Ecto neural progenitor cell (in vitro differentiated cells): ENCODE measurements at regions not wholly inside any gene's neighbourhood (a gene's known extent, or its start where the extent isn't known, plus 50 kb on each side); places are given as distances from the start of the nearest gene placed in this dataset.

Experiments used
- DNase-seq: peaks from one replicate; pipeline ENCODE4 v3.0.0-alpha.2; 2018; ENCODE audit warnings: low spot score

DNA sequence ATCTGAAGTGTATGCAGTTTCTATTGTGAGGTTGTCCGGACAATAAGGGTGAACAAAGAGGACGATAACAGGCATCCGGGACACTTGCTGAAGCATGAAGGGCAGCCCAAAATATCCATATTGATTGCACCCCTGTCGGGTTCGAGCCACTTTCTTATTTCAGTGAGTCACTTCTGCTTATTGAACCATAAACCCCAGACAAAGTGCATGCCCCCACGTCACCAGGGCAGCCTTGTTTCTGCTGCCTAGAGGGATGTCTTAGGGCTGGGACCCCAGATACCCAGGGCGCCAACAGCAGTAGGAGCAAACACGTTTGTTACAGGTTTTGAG lies 175.3 kb upstream of the LYZL1 start:
- DNase-seq: no peak

DNA sequence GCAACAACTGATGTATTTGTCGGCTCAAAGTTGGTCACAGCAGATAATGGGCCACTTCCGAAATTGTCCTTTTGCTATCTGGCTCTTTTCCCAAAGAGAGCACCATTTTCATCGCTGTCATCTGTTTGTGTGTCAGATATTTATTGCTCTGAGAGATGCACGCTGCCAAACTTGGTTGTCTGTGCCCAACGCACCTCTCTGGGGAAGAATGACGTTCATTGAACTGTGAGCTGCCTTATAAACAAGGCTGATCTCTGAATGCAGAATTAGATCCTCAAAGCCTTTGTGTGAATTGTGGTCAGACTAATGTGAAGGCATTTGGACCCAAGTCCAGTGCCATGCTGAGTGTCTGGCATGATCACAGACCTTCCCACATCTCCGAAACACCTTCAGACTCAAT lies 174.7 kb upstream of the LYZL1 start:
- DNase-seq: no peak

- no peak for DNase-seq
Observed at GRCh38 chr10:29117781-29118180, 171.1 kb upstream of the LYZL1 start.

- peak; percentile 65 for DNase-seq
Observed at GRCh38 chr10:29119374-29119773, 169.5 kb upstream of the LYZL1 start.

DNA sequence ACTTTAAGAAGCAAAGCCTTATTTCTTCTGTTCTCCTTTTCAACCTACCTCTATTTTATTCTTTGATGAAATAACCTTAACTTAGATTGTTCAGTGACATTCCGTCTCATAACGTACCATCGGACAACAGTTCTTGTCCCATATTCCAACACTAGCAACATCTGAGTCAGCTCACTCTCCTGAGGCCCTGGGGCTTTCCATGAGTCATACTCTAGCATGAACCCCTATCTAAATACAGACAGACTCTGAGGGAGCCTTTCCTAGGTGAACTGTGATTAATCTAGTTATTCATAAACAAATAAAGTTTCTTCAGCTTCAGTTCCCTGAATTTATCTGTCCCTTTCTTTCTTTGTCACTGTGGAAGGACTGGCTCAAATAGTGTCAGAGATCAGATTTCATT lies 168.7 kb upstream of the LYZL1 start:
- no peak for DNase-seq

- DNase-seq: no peak
Observed at GRCh38 chr10:29124864-29125263, 164.0 kb upstream of the LYZL1 start.

DNA sequence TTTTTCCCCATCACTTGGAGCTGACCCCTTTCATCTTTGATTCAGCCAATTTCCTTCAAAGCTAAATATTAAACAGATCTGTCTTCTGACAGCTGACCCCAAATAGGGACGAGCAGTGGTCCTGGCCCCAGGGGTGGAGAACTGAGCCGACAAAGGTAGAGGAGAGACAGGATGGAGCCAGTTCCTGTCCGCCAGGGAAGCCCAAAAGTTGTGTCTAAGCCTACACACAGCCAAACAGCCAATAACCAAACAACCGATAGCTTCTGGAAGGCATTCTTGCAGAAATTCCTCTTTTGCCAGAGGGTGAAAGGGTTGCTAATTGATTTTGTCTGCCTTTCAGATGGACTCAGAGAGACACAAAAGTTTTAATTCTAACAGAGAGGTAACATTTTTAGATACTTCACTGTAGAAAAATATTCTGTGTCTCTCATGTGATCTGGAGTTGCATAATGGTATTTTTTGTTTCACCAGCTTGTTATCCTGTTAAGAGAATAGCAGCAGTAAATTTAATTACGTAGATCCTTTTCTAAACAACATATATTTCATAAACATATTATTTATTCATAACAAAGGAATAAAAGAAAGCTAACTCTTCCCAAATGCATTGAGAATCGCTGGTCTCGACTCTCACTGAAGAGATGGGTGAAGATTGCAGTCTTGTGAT lies 161.7 kb upstream of the LYZL1 start:
- DNase-seq: no peak

DNA sequence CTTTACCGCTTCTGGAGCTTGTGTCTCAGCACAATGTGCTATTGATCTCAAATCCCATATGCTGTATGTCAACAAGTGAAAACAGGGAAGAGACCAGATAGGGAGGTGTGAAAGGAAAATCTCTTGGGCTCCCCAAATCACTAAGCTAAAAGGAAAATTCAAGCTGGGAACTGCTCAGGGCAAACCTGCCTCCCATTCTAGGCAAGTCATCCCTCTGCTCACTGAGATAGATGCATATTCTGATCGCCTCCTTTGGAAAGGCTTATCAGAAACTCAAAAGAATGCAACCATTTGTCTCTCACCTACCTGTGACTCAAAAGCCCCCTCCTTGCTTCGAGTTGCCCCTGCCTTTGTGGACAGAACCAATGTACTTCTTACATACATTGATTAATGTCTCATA lies 161.1 kb upstream of the LYZL1 start:
- no peak for DNase-seq

DNA sequence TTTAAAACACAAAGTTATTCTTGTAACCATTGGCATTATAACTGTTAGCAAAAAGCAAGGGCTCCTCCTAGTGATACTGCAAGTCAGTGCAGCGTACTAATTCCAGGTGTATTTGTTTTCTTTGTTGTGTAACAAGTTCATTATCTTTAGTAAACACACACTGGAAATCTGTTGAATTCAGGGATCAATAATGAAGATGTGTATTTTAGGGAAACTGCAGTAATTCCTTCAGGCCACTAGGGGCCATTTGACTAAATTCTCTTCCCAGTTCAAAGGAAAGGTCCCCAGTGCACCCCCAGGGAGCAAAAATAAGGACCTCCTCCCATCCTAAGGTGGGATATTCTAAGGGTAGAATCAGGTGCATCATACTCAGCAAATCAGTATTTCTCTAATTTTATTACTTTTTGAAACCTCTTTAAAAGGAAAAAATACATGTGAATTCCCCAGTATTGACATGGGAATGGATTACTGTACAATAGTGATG lies 158.6 kb upstream of the LYZL1 start:
- no peak for DNase-seq

GRCh38 chr10:29131952-29132547 lies 156.8 kb upstream of the LYZL1 start:
- DNase-seq: no peak

- DNase-seq: no peak
Observed at GRCh38 chr10:29132551-29133111, 156.2 kb upstream of the LYZL1 start.

GRCh38 chr10:29135337-29135736 lies 153.5 kb upstream of the LYZL1 start:
- no peak for DNase-seq

- DNase-seq: no peak
Observed at GRCh38 chr10:29136411-29136810, 152.5 kb upstream of the LYZL1 start.

GRCh38 chr10:29140151-29140550 lies 148.7 kb upstream of the LYZL1 start:
- DNase-seq: no peak

- no peak for DNase-seq
Observed at GRCh38 chr10:29140991-29141390, 147.9 kb upstream of the LYZL1 start.

DNA sequence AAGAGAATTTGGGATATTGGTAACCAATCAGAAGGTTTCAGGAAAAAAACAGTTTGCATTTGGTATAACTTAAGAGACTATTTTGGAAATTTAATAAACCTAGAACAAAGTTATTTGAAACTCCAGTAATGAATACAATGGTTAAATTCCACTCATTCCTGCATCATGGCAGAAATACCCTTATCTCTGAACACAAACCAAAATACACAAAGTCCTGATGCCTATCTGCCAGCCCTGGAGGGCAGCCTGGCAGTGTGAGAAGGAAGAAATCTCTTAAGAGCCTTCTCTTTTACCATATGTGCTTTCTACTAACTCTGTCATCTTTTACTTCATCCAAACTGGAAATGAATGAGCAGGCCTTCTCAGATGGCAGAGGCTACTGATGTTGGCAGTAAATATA lies 147.1 kb upstream of the LYZL1 start:
- DNase-seq: no peak

DNA sequence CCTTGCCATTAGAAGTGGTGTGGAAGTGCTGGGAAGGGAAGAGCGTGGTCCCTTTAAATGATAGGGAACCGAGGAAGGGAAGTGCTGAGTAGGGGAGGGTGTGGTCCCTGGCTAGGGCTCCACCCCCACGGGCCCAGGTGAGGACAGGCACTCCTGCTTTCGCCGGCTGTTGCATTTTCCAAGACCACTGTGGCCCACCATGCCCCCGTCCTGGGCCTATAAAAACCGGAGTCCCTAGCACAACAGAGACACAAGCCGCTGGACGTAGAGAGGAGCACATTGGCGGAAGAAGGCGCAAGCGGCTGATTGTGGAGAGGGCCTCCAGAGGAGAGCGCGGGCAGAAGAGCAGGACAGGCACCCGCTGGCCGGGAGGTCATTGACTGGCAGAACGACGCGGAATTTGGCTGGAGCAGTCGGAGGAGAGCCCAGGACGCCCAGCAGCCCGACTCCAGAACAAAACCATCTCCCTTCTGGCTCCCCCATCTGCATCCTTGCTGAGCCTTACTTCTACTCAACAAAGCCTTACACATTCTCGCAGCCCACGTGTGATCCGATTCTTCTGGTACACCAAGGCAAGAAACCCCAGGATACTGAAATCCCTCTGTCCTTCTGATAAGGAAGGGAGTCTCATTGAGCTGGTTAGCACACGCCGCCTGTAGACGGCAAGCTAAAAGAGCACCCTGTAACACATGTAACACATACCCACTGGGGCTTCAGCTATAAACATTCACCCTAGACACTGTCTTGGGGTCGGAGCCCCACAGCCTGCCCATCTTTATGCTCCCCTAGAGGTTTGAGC lies 146.2 kb upstream of the LYZL1 start:
- peak; percentile 64 for DNase-seq

DNA sequence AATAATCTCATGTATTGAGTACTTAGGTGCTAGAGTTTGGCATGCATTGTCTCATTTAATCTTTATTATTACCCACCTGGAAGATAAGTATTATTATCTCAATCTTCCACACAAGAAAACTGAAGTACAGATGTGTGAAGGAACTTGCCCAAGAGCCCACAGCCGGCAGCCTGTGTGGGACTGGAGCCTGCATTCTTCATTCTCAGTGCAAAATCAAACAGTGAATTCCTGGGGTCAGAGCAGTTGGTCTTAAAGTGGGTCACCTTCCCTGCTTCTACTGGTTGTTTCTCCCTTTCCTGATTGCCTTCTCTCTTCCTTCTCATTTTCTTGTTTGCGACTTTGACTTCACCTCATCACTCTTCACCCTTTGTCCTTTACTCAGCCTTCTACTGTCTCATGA lies 144.7 kb upstream of the LYZL1 start:
- no peak for DNase-seq

DNA sequence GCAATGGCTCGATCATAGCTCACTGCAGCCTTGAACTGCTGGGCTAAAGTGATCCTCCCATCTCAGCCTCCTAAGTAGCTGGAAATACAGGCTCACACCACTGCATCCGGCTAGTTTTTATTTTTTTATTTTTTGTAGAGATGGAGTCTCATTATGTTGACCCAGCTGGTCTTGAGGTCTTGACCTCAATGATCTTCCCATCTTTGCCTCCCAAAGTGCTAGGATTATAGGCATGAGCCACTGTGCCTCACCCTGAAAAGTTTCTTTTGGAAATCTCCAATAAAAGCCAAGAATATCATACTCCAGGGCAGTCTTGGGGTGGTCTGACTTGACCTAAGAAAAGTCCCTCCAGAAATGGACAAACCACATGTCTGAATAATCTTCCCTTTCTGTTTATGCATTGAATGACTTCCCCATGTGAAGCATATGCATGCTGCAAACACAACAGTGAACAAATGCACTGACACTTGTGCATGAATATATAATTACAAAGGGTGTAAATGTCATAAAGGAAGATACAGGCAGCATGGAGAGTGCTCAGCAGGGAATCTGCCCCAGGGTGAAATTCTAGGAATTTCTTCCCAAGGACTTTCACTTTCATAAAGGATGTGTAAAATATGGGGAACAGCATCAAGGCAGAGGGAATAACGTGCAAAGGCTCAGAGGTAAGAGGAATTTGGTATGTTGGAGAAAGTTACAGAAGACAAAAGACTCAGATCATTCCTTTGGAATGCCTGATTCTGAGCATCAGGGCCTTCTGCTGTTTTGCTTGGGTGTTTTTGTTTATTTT lies 142.4 kb upstream of the LYZL1 start:
- DNase-seq: no peak

DNA sequence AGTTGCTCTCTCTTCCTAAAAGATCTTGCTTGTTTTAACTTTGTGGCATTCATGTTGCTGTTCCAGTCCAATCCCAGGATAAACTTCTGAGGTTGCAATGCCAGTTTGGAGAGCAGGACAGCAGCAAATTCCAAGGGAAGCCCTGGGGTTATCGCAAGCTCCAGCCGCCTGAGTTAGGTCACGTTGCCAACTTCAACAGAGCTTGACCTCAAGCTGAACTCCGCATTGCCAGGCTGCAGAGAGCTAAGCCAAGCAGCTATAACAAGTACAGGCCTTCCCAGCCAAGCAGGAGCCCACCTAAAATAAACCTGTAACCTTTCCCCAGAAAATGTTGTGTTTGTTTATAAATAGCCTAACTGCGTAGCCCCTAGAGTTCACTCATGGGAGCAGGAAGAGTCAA lies 138.9 kb upstream of the LYZL1 start:
- no peak for DNase-seq

- no peak for DNase-seq
Observed at GRCh38 chr10:29151005-29151404, 137.9 kb upstream of the LYZL1 start.

DNA sequence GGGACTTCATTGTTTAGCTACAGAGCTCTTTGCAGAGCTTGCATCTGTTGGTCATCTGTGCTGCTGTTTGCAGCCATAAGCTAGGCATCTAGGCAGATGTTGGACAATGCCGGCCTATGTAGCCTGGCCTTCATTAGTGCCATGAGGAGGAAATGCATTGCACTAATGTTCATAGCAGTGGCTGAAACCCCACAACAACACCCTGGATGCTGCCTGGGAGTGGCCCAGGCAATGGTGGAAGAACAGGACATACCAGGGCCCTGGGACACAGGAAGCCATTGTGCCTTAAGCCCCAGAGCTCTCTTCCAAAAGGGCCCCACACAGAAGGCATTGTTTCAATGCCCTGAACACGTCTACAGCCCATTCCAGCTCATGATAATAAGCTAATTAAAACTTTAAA lies 131.5 kb upstream of the LYZL1 start:
- no peak for DNase-seq
